HepG2 (cell line): ENCODE measurements at regions not wholly inside any gene's neighbourhood (a gene's known extent, or its start where the extent isn't known, plus 50 kb on each side); places are given as distances from the start of the nearest gene placed in this dataset.

Source experiments
- ATAC-seq: fragments of 200-7000 bp; cut with Tn5 transposase; 3 replicates; pipeline ENCODE4 v1.9.1; 2020; ENCODE audit warnings: mild to moderate bottlenecking, moderate library complexity
- BruUV-seq: library from RNA; stranded (reverse); fragments of 400-500 nt; replicated peaks from 2 replicates; lab custom pipeline; 2021; lab: Mats Ljungman, UMichigan
- CTCF ChIA-PET: fragments of 300-600 bp; formaldehyde crosslinking; extraction: SDS; loops from one replicate; lab custom pipeline; 2021; ENCODE audit warnings: low total read pairs, inconsistent platforms, low intra/inter-chr PET ratio; lab: Yijun Ruan, JAX
- POLR2A ChIA-PET: fragments of 350-600 bp; sonication (Branson Sonifier 250); formaldehyde crosslinking; loops from one replicate; lab custom pipeline; 2020; ENCODE audit warnings: antibody characterized with exemption, inconsistent platforms; lab: Yijun Ruan, JAX
- DNase-seq: peaks from one replicate; pipeline ENCODE4 v3.0.0-alpha.2; 2015; ENCODE audit warnings: low spot score
- FAIRE-seq: peaks from 3 replicates; lab custom pipeline; 2011; peaks lifted over from hg19 to GRCh38; lab: Jason Lieb, UNC
- H2AFZ ChIP-seq: one replicate; pipeline ENCODE4 v1.6.1; 2011; ENCODE audit warnings: low read length, inconsistent platforms
- H3K27ac ChIP-seq: fragments of 300-600 bp; 3 replicates; pipeline ENCODE4 v1.8.0; 2011; ENCODE audit warnings: mixed run types, mild to moderate bottlenecking, mixed read lengths, low read length, inconsistent platforms; ENCODE audit not compliant: insufficient read depth; ENCODE audit errors: extremely low read length
- H3K27me3 ChIP-seq, 2 experiments: fragments of 200-600 bp in 1 of 2; 2 replicates in 1 of 2; 3 replicates in 1 of 2; pipeline versions ENCODE4 v1.6.0 to v1.8.0; 2011; ENCODE audit warnings: low read length in 2 of 2, mild to moderate bottlenecking in 2 of 2, moderate library complexity in 2 of 2, inconsistent platforms in 1 of 2; ENCODE audit not compliant: insufficient read depth in 2 of 2, control insufficient read depth in 1 of 2
- H3K36me3 ChIP-seq, 2 experiments: fragments of 200-600 bp in 1 of 2; replicated peaks in 1 of 2; 2 replicates in 1 of 2; 3 replicates in 1 of 2; pipeline versions ENCODE4 v1.5.1 to v1.8.0; 2011; ENCODE audit warnings: low read length in 2 of 2, inconsistent platforms in 1 of 2; ENCODE audit not compliant: insufficient read depth in 2 of 2, control insufficient read depth in 1 of 2
- H3K4me1 ChIP-seq: 2 replicates; pipeline ENCODE4 v1.5.1; 2012; ENCODE audit warnings: low read length, inconsistent platforms; ENCODE audit not compliant: insufficient read depth
- H3K4me2 ChIP-seq: 2 replicates; pipeline ENCODE4 v1.6.0; 2011; ENCODE audit warnings: low read depth, low read length, inconsistent platforms
- H3K4me3 ChIP-seq, 3 experiments: fragments of 200-600 bp in 1 of 3; sonication (generic), shearing (Covaris generic) in 1 of 3; replicated peaks in 1 of 3; 2 replicates each; pipeline ENCODE4 v1.5.1; 2011 to 2016; ENCODE audit warnings: low read length in 3 of 3, inconsistent platforms in 2 of 3, low read depth in 2 of 3, mild to moderate bottlenecking in 2 of 3, control low read depth in 1 of 3, mixed read lengths in 1 of 3; ENCODE audit not compliant: insufficient read depth in 1 of 3
- H3K79me2 ChIP-seq: one replicate; pipeline ENCODE4 v1.6.1; 2011; ENCODE audit warnings: low read length, inconsistent platforms; ENCODE audit not compliant: insufficient read depth
- H3K9ac ChIP-seq: 2 replicates; pipeline ENCODE4 v1.6.0; 2011; ENCODE audit warnings: mild to moderate bottlenecking, low read depth, low read length, inconsistent platforms; ENCODE audit not compliant: insufficient read depth
- H3K9me3 ChIP-seq: 2 replicates; pipeline ENCODE4 v1.5.1; 2012; ENCODE audit warnings: mild to moderate bottlenecking, low read length
- H4K20me1 ChIP-seq: 2 replicates; pipeline ENCODE4 v1.6.0; 2011; ENCODE audit warnings: inconsistent platforms, mild to moderate bottlenecking, low read length, moderate library complexity; ENCODE audit not compliant: insufficient read depth
- FOXC1 ChIP-seq: sonication (generic); formaldehyde crosslinking; IDR thresholded peaks from 2 replicates; pipeline ENCODE4 v1.8.0; 2022; ENCODE audit warnings: mild to moderate bottlenecking, missing genetic modification reagents, borderline replicate concordance
- MYC ChIP-seq: sonication (generic); formaldehyde crosslinking; IDR thresholded peaks from 2 replicates; pipeline ENCODE4 v1.9.0; 2021; ENCODE audit warnings: missing genetic modification reagents, borderline replicate concordance
- SP2 ChIP-seq: sonication (generic); formaldehyde crosslinking; IDR thresholded peaks from 2 replicates; pipeline ENCODE4 v1.5.1; 2020; ENCODE audit warnings: mild to moderate bottlenecking, missing genetic modification reagents
- TBX3 ChIP-seq: fragments of 450-650 bp; IDR thresholded peaks from 2 replicates; pipeline ENCODE4 v1.6.1; 2017; ENCODE audit warnings: antibody characterized with exemption, mild to moderate bottlenecking, inconsistent platforms, borderline replicate concordance
- U2AF1 ChIP-seq: fragments of 200-400 bp; formaldehyde crosslinking; optimal IDR thresholded peaks from 2 replicates; pipeline ENCODE3; 2017; ENCODE audit warnings: mild to moderate bottlenecking, low read depth, low read length
- ZBTB33 ChIP-seq: sonication (generic); formaldehyde crosslinking; IDR thresholded peaks from 2 replicates; pipeline ENCODE4 v1.4.0; 2020; ENCODE audit warnings: missing genetic modification reagents
- ZNF276 ChIP-seq: sonication (generic); formaldehyde crosslinking; IDR thresholded peaks from 2 replicates; pipeline ENCODE4 v1.4.0; 2020; ENCODE audit warnings: mild to moderate bottlenecking, low read depth, missing genetic modification reagents
- ZNF569 ChIP-seq: sonication (generic); formaldehyde crosslinking; IDR thresholded peaks from 2 replicates; pipeline ENCODE4 v1.5.0; 2020; ENCODE audit warnings: mild to moderate bottlenecking, missing genetic modification reagents, moderate library complexity, borderline replicate concordance
- WGBS: methylation state at CpG from one replicate; pipeline ENCODE4 v1.1.6; 2017; ENCODE audit warnings: low lambda C conversion rate; 5-methylcytosine and 5-hydroxymethylcytosine counted together
- in situ Hi-C: cut with HindIII; loops from 2 replicates; pipeline ENCODE4 v1.10.0; 2017; ENCODE audit warnings: low pct_unique_long_range_greater_than_20kb; ENCODE audit not compliant: extremely low pct_ligation_motif_present
- intact Hi-C: fragments of 100-400 bp; cut with micrococcal nuclease; formaldehyde crosslinking; loops from one replicate; pipeline ENCODE4 v1.10.0; 2022; ENCODE audit not compliant: unreplicated experiment

- H3K4me3 ChIP-seq: no peak overlapping the region
- ChIA-PET CTCF (no interaction called here), POLR2A (no interaction called here)
- no peaks in the 10 kb centered on the region for H3K27me3 ChIP-seq
- H3K9me3 ChIP-seq: no peaks in the 10 kb centered on the region
- DNase-seq: no peak
- in situ Hi-C loops (no loop called here), intact Hi-C loops (no loop called here)
- H3K4me1 ChIP-seq: no peaks in the 10 kb centered on the region
- H3K36me3 ChIP-seq: no peaks in the 10 kb centered on the region
- 62% methylated on average over 3 of the region's 3 CpGs for WGBS
- H3K9ac ChIP-seq: no peak overlapping the region
- H3K27ac ChIP-seq: no peak overlapping the region
- H4K20me1 ChIP-seq: no peaks in the 10 kb centered on the region
- H2AFZ ChIP-seq: no peak overlapping the region
- FAIRE-seq: no peak
- no TSS peak for BruUV-seq
- ATAC-seq: no peak
- TF ChIP-seq ZNF276 (CRISPR knock-in tag) (no peak), ZBTB33 (no peak), MYC (no peak), ZNF569 (CRISPR knock-in tag) (no peak), TBX3 (no peak), U2AF1 (no peak), FOXC1 (CRISPR knock-in tag) (no peak), SP2 (CRISPR knock-in tag) (no peak)
- no peaks in the 10 kb centered on the region for H3K79me2 ChIP-seq
- H3K4me2 ChIP-seq: no peak overlapping the region
Measured at GRCh38 chr2:16960579-16960978, 294.9 kb upstream of the CYRIA start.
